ENCODE measurements at regions not wholly inside any gene's neighbourhood (a gene's known extent, or its start where the extent isn't known, plus 50 kb on each side); places are given as distances from the start of the nearest gene placed in this dataset.

DNA sequence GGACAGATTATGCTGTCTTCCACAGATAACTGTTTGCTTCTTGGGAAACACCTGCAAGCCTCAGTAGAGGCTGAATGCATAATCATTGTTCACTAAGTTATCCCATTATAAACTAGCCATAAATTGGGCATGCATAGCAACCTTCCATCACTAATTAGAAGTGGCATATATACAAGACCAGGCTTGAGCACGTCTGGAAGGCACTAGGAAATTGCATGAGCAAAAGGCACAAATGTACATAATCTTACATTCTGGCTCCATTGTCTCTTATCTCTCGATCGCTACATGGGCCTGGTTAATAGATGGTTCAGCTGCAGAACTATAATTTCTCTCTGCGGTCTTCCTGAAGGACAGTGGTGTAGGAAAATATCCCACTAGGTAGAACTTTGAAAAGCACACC, 679.2 kb downstream of the RPL10L start:
- no peaks in the 10 kb centered on the region for H3K27me3 ChIP-seq (replicated peaks; ENCODE audit: insufficient read depth, low read length)
- no peaks in the 10 kb centered on the region for H3K9me3 ChIP-seq (replicated peaks; ENCODE audit: insufficient read depth, low read length)
- H3F3A ChIP-seq (ENCODE audit: insufficient read depth, low read length), result no peaks in the 10 kb centered on the region
- H3K36me3 ChIP-seq (replicated peaks; ENCODE audit: insufficient read depth, low read length), result no peaks in the 10 kb centered on the region
- H2AFZ ChIP-seq (ENCODE audit: low read length), result no peak overlapping the region
- H3K4me1 ChIP-seq (ENCODE audit: low read length), result no peaks in the 10 kb centered on the region
- H4K20me1 ChIP-seq (ENCODE audit: insufficient read depth, low read length), result no peaks in the 10 kb centered on the region
- TF ChIP-seq CTCF (IDR thresholded peaks at IDR 0.05; ENCODE audit: low read length) (no peak), EZH2 (optimal IDR thresholded peaks at IDR 0.05; ENCODE audit: low read depth, low read length) (no peak), EZH2phosphoT487 (IDR thresholded peaks at IDR 0.05; ENCODE audit: low read length) (no peak)
- no peak for DNase-seq
- no peak overlapping the region for H3K9ac ChIP-seq (ENCODE audit: low read length)
- no peaks in the 10 kb centered on the region for H3K79me2 ChIP-seq (ENCODE audit: low read length)
- H3K27ac ChIP-seq (ENCODE audit: low read length), result no peak overlapping the region
- H3K4me2 ChIP-seq (ENCODE audit: low read depth, low read length), result no peak overlapping the region
- H3K4me3 ChIP-seq (ENCODE audit: low read length), result no peak overlapping the region
- no peaks in the 10 kb centered on the region for H3K9me2 ChIP-seq (replicated peaks; ENCODE audit: insufficient read depth, low read length)

DNA sequence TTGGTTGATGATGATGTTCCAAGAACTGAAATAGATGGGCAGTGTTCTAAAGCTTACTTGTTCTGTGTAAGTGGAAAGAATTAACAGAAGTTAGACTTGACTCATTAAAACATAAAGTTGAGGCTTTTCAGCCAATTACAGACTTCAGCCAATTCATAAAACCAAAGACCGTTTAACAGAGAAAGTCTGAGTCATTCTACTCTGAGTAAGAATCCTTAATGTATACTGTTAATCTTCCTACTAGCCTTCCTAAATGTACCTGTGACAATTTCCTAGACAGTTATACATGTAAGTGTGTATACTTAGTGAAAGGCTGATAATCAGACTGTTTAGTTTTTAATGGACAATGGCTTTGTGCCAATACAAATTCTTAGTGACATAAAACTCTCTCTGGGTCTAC, 681.0 kb downstream of the RPL10L start:
- Histone ChIP-seq H3K36me3 (replicated peaks; ENCODE audit: insufficient read depth, low read length) (no peaks in the 10 kb centered on the region), H3K9me3 (replicated peaks; ENCODE audit: insufficient read depth, low read length) (no peaks in the 10 kb centered on the region), H3K4me3 (ENCODE audit: low read length) (no peak overlapping the region), H3K9ac (ENCODE audit: low read length) (no peak overlapping the region), H4K20me1 (ENCODE audit: insufficient read depth, low read length) (no peaks in the 10 kb centered on the region), H3K9me2 (replicated peaks; ENCODE audit: insufficient read depth, low read length) (no peaks in the 10 kb centered on the region), H3K4me2 (ENCODE audit: low read depth, low read length) (no peak overlapping the region), H3K27me3 (replicated peaks; ENCODE audit: insufficient read depth, low read length) (no peaks in the 10 kb centered on the region), H3K79me2 (ENCODE audit: low read length) (no peaks in the 10 kb centered on the region), H3K4me1 (ENCODE audit: low read length) (no peaks in the 10 kb centered on the region), H3K27ac (ENCODE audit: low read length) (no peak overlapping the region), H2AFZ (ENCODE audit: low read length) (no peak overlapping the region), H3F3A (ENCODE audit: insufficient read depth, low read length) (no peaks in the 10 kb centered on the region)
- DNase-seq, result no peak
- TF ChIP-seq EZH2phosphoT487 (IDR thresholded peaks at IDR 0.05; ENCODE audit: low read length) (no peak), CTCF (IDR thresholded peaks at IDR 0.05; ENCODE audit: low read length) (no peak), EZH2 (optimal IDR thresholded peaks at IDR 0.05; ENCODE audit: low read depth, low read length) (no peak)

DNA sequence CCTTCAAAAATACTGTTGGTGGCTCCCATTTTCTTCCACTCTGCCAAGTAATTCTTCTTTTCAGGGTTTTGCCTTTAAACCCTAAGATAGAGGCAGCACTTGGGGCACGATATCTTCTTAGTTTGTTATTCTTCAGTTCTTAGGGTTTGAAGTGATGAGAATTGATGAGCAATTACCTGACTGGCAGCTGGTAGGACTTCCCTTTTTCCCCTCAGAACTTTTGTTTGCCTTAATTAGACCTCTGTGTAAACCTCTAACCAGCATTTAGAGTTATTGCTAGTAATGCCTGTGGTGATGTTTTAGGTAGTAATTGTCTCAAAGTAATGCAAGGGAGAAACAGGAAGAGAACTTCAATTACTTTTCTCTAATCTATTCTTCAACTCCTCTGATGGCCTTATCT, 683.5 kb downstream of the RPL10L start:
- Histone ChIP-seq H3K4me1 (ENCODE audit: low read length) (no peaks in the 10 kb centered on the region), H4K20me1 (ENCODE audit: insufficient read depth, low read length) (no peaks in the 10 kb centered on the region), H3K4me2 (ENCODE audit: low read depth, low read length) (no peak overlapping the region), H2AFZ (ENCODE audit: low read length) (no peak overlapping the region), H3K9me2 (replicated peaks; ENCODE audit: insufficient read depth, low read length) (no peaks in the 10 kb centered on the region), H3K9ac (ENCODE audit: low read length) (no peak overlapping the region), H3K36me3 (replicated peaks; ENCODE audit: insufficient read depth, low read length) (no peaks in the 10 kb centered on the region), H3K79me2 (ENCODE audit: low read length) (no peaks in the 10 kb centered on the region), H3K27me3 (replicated peaks; ENCODE audit: insufficient read depth, low read length) (no peaks in the 10 kb centered on the region), H3K9me3 (replicated peaks; ENCODE audit: insufficient read depth, low read length) (no peaks in the 10 kb centered on the region), H3K4me3 (ENCODE audit: low read length) (no peak overlapping the region), H3F3A (ENCODE audit: insufficient read depth, low read length) (no peaks in the 10 kb centered on the region), H3K27ac (ENCODE audit: low read length) (no peak overlapping the region)
- no peak for TF ChIP-seq CTCF (IDR thresholded peaks at IDR 0.05; ENCODE audit: low read length)
- TF ChIP-seq EZH2phosphoT487 (IDR thresholded peaks at IDR 0.05; ENCODE audit: low read length), result no peak
- TF ChIP-seq EZH2 (optimal IDR thresholded peaks at IDR 0.05; ENCODE audit: low read depth, low read length), result no peak
- DNase-seq, result no peak

Data from MM.1S (cell line).